GM12892 (cell line): ENCODE measurements at regions not wholly inside any gene's neighbourhood (a gene's known extent, or its start where the extent isn't known, plus 50 kb on each side); places are given as distances from the start of the nearest gene placed in this dataset.

Experiments used
- POLR2A ChIP-seq: IDR thresholded peaks from 2 replicates; pipeline ENCODE4 v1.6.1; 2011; ENCODE audit warnings: low read depth, low read length, control low read depth
- TAF1 ChIP-seq: IDR thresholded peaks from 2 replicates; pipeline ENCODE4 v1.6.1; 2011; ENCODE audit warnings: low read depth, mild to moderate bottlenecking, control low read depth, low read length, borderline replicate concordance

GRCh38 chr20:23161244-23161891, 75.2 kb upstream of the CD93 start:
- TF ChIP-seq POLR2A, result no peak
- TF ChIP-seq TAF1, result no peak
